D341Med (cell line): ENCODE measurements at regions not wholly inside any gene's neighbourhood (a gene's known extent, or its start where the extent isn't known, plus 50 kb on each side); places are given as distances from the start of the nearest gene placed in this dataset.

ENCODE experiments used
- DNase-seq: peaks from one replicate; pipeline ENCODE4 v3.0.0; 2012; ENCODE audit warnings: low spot score

DNA sequence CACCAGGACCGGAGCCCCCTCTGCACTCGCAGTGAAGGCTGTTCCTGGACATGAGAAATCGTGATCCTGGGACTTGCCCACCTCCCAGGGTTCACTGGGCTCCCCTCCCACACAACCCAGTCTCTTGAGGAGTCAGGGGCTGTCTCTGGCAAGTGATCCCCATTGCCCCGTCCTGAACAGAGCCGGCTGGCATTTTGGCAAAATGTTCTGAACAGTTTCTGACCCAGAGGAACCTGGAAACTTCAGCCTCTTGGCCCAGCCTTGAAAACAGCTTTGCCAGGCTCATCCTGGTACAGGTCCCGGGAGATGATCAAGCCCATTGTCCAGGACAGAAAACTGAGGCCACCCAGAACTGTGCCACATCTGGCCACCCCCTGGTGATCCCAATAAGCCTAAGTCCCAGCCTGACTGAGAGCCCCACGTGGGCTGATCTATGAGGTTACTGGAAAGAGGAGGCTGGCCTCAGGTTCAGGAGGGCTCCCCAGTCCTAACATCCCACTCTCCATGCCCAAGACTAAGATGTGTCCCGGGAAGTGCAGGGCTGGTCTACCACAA, 115.7 kb downstream of the OAT start:
- no peak for DNase-seq

DNA sequence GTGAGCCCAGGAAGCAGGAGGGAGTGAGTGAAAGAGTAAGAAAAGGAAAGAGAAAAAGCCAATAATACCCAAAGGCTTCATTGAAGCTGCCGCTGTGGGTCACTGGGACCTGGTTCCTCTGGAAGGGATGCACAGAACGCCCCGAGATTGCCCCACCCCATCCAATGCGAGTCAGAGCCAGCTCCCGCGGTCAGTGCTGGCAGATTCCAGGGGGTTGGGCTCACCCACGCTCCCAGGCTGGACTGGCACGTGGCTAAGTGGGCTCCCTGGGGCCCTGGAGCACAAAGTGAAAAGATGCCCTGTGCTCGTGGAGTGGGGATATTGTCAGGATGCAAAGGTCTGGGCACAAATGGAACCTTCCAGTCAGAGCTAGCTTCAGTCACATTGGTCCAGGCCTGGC, 117.0 kb downstream of the OAT start:
- DNase-seq: no peak

DNA sequence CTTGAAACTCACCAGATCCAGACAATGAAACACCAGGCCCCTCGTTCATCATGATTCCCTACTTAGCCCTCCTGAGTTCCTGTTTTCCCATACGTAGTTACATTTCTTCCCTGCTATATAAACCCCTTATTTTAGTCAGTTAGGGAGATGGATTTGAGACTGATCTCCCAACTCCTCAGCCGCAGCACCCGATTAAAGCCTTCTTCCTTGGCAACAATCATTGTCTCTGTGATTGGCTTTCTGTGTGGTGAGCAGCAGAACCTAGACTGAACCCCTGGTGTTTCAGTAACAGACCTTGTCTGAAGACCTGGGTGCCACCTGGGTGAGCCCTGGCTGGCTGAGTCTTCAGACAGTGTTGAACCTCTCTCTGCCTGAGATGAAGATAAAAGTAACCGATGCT, 118.0 kb downstream of the OAT start:
- no peak for DNase-seq

DNA sequence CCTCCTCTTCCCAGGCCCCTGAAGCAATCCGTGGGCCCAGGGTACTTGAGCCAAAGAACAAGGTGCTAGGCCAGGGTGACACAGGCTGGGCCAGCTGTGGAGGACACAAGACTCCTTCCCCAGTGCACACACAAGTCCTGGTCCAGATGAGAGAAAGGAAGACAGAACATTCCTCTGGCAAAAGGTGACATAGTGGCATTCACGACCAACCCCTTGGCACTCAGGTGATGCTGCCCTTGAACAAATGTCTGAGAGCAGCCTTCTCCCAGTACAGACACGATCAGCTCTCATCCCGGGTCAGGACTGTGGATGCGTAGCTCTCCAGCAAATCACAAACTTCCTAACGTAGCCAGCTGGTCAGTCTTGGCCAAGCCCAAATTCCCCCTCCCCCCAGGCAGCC, 118.5 kb downstream of the OAT start:
- DNase-seq: no peak

DNA sequence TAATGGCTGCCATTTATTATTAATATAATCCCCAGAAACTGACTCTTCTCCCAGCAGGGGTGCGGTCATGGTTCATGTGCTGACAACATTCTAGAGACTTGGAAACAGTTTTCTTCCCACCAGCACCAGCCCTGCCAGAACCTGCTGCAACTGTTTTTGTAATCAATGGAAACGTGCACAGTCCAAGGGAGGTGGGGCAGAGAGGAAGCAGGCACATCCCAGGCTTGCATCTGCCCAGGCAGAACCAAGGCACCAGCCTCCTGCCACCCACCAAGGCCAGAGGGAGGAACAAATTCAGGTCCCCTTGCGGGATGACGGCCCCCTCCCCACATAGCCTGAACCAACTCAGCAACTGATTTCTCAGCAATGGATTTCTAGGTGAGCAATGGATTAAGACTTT, 119.0 kb downstream of the OAT start:
- no peak for DNase-seq

DNA sequence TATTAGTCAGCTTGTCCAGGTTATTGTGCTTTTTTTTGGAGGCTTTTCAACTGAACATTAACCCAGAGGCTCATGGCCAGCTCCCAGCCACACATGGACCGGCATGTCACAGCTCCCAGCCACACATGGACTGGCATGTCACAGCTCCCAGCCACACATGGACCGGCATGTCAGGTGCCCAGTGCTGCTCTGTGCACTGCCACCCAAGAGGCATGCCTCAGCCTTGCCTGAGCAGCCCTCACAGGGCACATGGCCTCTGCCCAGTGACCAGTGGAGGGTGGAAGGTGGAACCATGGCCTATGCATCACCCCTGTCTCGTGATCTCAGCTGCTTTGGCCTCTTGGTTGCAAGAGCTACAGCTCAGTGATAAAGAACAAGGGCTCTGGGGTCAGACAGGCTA, 119.8 kb downstream of the OAT start:
- no peak for DNase-seq

DNA sequence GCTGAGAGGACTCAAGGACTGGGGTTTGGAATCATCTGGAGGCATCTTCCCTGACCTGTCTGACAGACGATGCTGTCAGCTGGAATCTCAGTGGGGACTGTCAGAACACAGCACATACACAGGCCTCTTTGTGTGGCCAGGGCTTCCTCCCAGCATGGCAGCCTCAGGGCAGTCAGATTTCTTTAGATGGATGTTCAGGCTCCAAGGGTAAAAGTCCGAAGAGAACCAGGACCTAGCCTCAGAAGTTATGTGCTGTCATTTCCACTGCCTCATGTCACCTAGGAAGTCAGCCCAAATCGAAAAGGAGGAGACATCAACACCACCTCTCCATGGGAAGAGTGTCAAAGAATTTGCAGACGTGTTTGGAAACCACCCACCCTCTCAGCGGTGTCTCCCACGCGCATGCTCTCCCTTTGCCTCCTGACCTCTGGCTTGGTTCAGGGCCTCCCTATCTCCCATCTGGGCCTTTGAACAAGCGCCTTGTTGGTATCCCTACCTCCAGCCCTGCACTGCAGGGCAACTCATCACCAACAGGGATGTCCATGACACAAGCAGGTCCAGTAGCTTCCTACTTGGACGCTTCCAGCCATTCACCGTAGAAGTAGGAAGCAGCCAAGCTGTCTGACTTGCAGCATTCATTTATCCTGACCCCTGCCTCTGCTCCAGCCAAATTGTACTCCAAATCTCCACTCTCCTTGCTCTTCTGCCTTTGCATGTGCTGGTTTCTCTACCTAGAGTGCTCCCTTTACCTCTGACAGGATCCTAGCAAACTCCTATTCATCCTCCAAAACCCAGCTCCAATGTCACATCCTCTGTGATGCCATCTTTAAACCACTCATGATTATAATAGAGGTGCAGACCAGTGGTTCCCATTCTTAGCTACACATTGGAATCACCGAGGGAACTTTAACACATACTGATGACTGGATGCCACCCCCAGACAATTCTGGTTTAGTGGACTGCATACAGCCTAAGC, 121.6 kb downstream of the OAT start:
- no peak for DNase-seq

DNA sequence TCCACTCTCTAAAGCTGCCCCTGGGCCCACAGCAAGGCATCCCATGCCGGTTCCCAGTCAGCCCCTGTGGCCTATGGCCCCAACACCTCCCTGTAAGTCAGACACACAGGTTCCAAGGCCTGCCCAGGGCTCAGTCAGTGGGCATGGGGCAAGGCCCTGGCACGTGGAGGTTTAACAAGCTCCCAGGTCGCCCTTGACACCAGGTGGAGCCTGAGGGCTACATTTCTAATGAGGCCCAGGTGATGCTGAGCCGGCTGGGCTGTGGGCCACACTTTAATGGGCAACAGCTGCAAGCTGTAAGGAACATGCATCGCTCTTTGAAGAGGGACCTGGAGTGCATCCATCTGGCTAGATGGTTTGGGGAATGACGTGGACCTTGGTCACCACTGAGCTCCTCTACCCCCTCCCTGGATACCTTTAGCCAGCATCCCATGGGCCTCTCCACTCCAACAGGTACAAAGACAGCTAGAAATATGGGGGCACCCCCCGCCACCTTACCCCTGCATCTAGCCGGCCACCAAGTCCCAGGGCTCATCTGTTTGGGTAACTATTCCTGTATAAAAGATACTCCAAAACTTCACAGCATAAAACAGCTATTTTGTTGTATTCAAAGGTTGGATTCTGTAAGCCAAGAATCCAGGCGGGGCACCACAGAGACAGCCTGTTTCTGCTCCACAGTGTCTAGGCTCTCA, 122.5 kb downstream of the OAT start:
- no peak for DNase-seq

DNA sequence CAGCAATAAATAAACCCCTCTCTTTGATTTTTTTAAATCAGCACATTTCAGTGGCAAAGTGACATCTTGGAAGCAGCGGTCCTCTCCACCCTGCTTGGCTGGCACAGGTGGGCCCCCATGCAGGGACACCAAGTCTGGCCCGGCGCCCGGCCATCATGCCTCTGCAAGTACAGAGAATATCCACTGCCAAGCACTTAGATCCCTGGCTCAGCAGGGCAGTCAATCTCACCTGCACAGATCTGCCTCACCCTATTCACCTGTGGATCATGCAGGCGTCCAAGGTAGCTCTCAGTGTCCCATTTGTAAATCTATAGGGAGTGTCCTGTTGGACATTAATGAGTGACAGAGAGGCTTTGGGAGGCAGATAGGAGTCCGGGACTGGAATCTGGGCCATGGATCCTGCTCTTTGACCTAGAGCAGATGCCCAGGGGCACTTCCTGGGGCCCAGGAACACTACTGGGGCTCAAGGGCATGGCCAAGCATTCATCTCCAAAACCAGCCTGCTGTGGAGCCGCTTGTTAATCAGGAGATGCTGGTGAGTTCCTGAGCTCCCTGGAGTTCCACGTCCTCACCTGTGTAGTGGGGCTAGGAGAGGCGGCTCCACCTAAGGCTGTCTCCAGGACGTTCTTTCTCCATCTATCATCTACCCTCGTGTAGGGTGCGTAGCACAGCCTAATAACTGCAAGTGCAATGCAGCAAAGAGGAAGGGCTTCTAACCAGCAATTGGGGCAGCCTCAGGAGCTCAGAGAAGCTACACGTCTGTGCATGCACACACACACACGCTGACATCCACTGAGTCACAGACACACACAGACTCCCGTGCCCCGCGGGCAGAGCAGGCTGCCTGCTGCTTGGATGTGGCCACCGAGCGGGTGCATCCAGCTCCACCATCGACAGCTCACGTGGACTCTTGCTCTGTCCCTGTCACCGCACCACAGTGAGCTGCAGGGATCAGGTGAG, 123.6 kb downstream of the OAT start:
- no peak for DNase-seq

DNA sequence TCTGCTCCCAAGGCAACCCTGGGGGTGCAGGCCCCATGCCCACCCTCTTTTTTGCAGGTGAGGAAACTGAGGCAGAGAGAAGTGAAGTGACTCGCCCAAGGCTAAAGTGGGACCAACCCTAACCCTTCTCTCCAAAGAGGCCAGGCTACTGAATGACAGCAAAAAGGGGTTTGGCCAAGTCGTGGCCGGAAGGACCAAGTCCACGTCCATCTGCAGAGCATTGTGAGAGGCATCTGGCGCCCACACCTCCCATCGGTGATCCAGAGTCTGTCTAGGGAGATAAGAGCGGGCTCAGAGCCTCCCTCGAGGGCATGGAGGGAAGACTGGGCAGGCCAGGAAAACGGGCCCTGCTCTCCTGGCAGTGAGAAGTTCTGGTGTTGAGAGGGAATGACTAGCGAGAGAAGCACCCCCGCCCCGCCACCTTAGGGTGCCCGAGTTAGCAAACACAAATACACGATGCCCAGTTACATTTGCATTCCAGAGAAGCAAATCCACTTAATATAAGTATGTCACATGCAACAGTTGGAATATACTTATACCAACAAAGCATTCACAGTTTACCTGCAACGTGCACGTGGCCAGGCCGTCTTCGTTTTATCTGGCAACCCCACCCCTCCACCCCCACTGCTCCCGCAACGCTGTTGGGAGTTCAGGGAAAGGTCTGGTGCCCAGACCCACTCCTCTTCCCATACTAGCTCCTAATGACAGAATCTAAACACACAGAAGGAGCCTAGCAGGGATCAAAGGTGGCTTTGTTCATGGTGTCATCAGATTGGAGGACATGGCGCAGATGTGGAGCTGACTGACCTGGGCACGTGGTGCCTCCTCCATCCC, 124.9 kb downstream of the OAT start:
- DNase-seq: no peak

DNA sequence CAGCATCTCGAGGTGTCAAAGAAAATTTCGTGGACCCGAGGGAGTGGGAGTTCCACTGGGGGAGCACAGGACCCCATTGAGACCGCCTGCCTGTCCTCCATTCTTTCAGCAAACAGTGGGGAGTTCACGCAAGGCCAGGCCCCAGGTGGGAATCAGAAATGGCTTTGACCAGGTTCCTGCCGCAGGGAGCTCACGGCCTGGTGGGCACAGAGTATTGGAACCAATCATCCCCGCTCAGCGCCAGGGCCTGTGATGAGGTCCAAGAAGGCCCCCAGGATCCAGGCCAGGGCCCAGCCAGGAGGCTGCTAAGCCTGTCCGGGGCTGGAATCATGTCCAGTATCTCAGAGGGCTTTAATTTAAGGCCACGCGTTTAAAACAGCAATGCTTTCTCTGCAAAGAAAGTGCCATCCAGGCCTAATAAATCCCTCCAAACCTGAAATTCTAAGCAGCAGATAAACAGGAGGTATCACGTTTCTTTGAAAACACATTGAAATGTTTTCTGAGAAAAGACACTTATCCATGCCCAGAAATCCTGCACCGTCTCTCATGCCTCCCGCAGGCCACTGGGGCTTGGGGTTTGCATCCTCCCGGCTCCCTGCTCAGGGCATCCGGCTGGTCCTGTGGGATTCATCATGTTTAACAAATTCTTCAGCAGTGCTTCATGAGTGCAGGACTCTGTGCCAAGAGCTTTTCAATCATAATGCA, 125.7 kb downstream of the OAT start:
- no peak for DNase-seq

DNA sequence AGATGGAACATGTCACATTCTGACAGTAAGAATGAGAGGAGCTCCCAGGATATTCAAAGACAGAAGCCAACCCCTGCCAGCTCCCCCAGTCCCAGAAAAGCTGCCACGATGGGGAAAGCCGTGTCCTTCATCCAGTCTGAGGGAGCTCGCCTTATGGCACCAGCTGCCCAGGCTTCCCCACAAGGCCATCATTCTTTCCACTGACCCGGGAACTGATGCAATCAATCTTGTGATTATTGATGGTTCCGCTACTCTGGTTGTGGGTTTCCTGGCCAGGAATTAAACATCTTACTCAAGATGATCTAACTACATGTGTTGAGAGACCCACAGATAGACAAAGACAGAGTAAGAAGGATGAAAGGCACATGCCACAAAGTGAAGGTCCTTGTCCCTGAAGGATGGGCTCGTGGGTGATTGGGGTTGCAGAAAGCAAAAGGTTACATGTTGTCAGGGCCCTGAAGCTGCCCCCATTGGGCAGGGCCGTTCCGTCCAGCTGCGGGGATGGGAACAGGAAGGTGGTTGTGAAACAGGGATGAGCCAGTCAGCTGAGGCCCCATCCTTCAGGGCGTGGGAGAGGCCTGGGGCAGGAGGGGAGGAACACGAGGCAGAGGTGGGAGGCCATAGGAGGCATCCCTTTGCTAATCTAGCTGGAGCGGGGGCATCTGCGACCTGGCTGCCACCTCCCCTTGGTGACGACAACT, 127.6 kb downstream of the OAT start:
- DNase-seq: no peak

DNA sequence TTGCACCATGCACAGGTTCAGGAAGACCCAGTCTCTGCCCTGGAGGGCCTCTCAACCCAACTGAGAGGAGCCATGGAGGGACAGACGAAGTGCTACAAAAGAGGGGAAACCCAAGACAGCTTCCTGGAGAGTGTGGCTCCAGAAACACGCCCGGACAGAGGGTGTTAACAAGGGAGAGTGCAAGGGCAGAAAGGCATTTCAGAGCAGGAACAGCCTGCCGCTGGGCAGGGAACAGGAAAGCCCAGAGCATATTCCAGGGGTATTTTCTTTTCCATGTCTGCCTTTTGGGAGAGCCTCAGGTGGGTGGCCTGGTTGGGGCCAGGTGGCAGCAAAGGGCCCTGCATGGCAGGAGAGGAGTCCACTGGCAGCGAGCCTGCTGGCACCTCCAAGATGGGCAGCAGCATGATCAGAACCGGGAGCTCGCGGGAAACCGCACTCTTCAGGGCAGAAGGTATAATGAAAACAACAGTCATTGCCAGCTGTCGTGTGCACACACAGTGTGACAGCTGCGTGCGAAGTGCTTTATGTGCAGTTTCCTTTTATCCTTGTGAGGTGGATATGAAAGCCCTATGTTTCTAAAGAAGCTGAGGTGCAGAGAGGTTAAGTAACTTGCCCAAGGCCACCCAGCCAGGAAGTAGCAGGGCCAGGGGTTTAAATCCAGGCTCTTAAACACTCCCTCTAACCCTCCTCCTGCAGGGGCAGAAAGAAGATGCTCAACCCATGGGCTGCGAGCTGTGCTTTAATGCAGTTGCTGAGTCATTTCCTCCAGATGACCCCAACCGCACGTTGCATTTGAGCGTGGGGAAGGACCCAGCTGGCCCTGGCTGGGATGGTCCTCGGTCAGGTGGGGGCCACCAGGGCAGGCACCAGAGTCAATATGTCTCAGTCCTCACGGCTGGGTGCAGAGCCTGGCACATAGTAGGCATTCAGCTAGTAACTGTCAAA, 128.6 kb downstream of the OAT start:
- DNase-seq: no peak

DNA sequence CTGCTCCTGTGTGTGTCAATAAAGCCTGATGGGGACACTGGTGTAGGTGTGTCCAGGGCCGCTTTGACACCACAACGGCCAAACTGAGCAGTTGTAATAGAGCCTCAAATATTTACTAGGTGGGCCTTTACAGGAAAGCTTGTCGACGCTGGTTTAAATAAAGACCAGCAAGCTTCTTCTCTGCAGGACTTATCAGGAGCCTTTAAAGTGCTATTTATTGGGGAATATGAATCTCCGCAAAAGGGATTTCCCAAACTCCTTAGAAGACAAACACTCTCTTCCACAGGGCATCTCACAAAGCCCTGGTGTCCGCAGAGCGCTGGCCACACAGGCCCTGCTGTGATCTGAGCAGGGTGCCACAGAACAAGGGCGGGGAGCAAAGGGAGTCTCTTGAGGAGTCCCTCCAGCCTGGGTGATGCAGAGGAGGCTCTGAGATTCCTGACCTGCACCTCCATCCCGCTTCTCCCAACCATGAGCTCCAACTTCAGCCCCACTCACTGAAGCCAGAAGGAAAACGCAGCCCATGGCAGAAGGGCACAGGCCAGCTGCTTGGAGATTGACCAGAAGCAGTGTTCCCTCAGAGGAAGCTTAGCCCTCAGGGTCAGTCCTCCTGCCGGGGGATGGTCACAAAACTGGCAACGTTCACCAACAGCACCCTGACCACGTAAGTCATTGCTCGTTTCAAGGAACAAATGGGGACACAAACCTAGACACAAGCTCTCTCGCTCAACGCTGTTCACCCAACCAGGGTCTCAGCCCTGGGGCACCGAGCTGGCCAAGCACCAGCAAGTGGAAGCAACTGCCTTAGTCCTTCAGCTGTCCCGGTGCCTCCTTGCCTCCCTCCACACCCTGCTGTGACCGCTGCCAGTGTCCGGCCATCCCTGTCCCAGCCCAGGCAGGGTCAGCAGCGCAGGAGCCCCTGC, 129.5 kb downstream of the OAT start:
- DNase-seq: no peak

DNA sequence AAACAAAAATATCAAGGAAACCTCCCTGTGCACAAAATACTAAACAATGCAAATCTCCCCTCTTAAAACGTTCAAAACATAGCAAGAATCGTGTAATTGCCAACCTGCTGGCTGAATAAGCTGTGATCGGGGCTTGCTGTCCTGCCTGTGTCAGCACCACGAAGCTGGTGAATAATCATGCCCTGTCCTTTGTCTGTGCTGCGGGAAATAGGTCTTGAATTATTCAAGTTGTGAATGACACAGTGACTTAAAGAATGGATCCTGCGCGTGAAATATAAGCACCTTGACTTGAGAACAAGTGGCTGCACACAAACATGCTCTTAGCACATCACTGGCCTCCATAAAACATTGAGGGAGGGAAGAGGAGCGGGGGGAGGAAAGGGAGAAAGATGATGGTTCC, 130.2 kb downstream of the OAT start:
- DNase-seq: no peak

DNA sequence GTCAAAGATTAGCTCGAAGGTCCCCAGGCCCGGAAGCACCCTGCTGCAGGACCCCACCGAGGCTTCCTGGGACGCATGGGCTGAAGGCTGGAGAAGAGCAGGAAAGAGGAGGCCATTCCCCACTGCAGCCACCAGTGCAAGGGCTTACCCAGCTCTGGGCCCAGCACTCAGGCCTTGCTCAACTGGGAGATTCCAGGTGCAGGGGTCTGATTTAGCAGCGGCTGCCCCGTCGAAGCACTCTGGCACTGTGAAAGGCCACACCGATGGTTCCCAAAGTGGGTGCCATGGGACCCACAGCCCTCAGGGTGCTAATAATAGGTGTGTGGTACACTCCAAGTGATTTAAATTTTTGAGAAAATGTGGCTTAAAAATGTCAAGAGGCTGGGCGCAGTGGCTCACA, 130.9 kb downstream of the OAT start:
- no peak for DNase-seq

DNA sequence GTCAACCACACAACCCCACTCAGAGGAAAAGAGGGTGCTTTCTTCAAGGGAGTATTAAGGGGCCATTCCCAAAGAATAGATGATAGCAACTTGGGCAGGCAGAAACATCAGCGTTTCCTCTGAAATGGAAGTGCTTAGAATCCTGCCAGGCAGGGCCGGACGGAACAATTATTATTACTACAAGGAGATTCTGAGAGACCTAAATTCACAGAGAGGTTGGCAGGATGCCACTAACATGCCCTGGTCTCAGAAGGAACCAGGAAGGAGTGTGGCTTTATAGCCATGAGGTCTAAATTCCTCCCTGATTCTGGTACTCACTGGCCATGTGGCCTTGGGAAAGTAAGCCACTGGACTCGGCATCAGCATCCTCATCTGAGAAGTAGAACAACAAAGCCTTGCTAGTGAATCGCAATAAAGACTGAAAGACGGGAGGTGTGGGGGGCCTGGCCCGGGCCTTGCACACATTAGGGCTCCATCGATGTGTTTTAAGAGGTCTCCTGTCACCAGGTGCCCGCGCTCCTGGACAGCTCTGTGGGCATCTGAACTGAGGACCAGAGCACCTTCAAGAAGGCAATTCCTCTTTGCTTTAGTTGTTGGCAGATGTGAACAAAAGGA, 131.5 kb downstream of the OAT start:
- DNase-seq: no peak
